ENCODE measurements at regions not wholly inside any gene's neighbourhood (a gene's known extent, or its start where the extent isn't known, plus 50 kb on each side); places are given as distances from the start of the nearest gene placed in this dataset.

DNA sequence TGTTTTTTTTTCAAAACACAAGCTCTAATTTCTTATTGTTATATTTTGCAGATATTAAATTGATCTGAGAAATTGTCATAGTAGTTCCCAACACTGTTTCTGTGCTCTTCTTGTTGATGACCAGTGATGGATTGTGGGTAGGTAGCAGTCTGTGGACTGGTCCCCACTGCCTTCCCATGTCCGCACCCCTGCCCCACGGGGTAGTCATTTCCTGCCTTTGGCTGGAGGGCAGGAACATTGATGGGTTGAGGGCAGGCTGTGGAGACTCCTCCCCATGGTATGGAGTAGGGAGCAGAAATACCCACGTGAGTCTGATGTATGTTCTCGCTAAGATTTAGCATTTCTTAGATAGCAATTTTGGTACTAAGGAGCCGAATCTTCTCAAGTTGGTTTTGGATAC is 762.0 kb downstream of the CDH8 start:
- Histone ChIP-seq H3K4me3 (no peak overlapping the region), H3K9me3 (replicated peaks) (no peaks in the 10 kb centered on the region), H3K4me1 (replicated peaks) (no peaks in the 10 kb centered on the region), H3K27ac (no peak overlapping the region), H3K27me3 (replicated peaks) (no peaks in the 10 kb centered on the region), H3K36me3 (no peaks in the 10 kb centered on the region)
- no peak for DNase-seq (ENCODE audit: low read depth in 1 of 2, low spot score in 2 of 2)

DNA sequence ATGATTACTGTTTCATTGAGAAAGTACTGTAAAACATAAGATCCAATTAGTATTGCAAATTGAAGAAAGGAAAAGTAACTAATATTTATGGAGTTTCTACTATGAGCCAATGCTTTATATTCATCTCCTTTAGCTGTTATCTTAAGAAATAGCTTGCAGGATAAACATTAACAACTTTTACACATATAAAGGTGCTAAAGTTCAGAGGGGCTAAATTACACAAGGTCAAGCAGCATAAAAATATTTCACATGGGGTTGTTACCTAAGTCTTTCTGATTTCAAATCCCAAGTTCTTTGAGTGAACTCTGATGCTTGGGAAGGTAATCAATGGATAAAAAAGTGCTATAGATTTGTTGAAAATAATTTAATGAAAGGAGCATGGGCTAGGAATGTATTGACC is 765.5 kb downstream of the CDH8 start:
- Histone ChIP-seq H3K9me3 (replicated peaks) (no peaks in the 10 kb centered on the region; the same call in 1 of the 2 replicates), H3K4me3 (no peak overlapping the region), H3K36me3 (no peaks in the 10 kb centered on the region), H3K27ac (no peak overlapping the region), H3K4me1 (replicated peaks) (no peaks in the 10 kb centered on the region), H3K27me3 (replicated peaks) (no peaks in the 10 kb centered on the region)
- no peak for DNase-seq (ENCODE audit: low read depth in 1 of 2, low spot score in 2 of 2)

DNA sequence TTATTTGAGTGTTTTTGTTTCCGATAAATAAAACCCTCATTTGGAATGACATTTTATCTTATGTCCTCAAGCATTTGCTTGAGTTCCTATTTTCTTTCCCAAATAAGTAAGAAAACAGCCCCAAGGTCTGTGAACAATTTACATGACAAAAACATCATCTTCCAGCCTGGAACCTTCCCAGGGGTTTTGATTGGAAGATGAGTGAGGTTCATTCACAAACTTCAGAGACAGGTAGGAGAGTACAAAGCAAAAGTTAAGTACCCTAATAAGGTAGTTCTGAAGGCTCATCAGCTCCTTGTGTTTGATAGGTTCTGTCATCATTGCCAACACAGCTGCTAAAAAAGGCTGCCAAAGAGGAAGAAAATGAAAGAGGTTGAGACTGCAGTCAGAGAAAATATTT is 772.8 kb downstream of the CDH8 start:
- no peak overlapping the region for H3K4me3 ChIP-seq
- no peak for DNase-seq (ENCODE audit: low read depth in 1 of 2, low spot score in 2 of 2)
- no peaks in the 10 kb centered on the region for H3K36me3 ChIP-seq
- no peaks in the 10 kb centered on the region; the same call in 1 of the 2 replicates for H3K9me3 ChIP-seq (replicated peaks)
- H3K4me1 ChIP-seq (replicated peaks): no peaks in the 10 kb centered on the region
- no peaks in the 10 kb centered on the region for H3K27me3 ChIP-seq (replicated peaks)
- H3K27ac ChIP-seq: no peak overlapping the region

DNA sequence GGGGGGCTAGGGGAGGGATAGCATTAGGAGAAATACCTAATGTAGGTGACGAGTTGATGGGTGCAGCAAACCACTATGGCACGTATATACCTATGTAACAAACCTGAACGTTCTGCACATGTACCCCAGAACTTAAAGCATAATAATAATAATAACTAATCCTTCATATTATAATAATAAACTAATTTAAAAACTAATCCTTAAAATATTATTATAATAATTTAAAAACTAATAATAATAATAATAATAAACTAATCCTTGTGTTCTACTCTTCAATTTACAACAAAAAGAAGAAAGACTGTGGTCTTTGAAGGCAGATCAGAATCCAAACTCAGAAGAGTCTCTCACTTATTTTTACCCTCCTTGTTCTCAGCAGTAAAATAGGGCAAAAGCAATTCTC is 774.9 kb downstream of the CDH8 start:
- Histone ChIP-seq H3K27ac (no peak overlapping the region), H3K9me3 (replicated peaks) (no peaks in the 10 kb centered on the region), H3K27me3 (replicated peaks) (no peaks in the 10 kb centered on the region), H3K4me1 (replicated peaks) (no peaks in the 10 kb centered on the region), H3K36me3 (no peaks in the 10 kb centered on the region), H3K4me3 (no peak overlapping the region)
- DNase-seq (ENCODE audit: low read depth in 1 of 2, low spot score in 2 of 2): no peak

DNA sequence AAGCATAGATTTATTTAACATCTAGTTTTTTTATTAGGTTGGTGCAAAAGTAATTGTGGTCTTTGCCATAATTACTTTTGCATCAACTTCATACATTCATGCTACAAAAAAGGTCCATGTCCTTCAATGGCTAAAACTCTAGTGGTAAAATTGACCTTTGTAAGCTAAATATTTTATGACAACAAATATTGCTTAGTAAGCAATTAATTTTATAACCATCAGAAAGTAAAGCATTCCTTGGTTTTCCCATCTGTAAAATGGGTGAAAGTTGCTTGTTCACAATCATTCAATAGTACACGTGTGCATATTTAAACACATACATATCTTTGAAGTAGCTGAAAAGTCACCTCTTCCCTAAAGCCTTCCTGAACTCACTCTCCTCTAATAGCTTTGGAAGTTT is 789.6 kb downstream of the CDH8 start:
- no peaks in the 10 kb centered on the region for H3K9me3 ChIP-seq (replicated peaks)
- H3K4me3 ChIP-seq: no peak overlapping the region
- no peak overlapping the region for H3K27ac ChIP-seq
- no peaks in the 10 kb centered on the region for H3K27me3 ChIP-seq (replicated peaks)
- H3K36me3 ChIP-seq: no peaks in the 10 kb centered on the region
- H3K4me1 ChIP-seq (replicated peaks): no peaks in the 10 kb centered on the region
- DNase-seq (ENCODE audit: low read depth in 1 of 2, low spot score in 2 of 2): no peak

DNA sequence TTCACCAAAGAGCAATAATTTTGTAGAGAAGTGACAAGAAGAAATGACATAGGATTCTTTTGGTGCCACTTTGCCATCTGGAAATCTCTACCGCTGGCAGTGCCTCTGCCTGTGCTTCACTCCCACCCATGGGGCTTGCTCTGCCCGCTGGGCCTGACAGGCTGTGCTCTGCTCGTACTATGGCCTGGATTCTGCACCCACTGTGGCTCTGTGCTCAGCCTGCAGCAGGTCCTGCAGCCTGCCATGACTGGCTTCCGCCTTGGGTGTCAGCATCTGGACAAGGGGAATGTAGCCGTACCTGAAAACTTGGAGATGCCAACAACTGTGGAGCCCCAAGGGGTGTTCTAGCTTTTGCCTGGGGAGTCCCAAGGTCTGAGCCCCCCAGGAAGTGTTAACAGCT is 792.3 kb downstream of the CDH8 start:
- Histone ChIP-seq H3K27ac (no peak overlapping the region), H3K4me3 (no peak overlapping the region), H3K9me3 (replicated peaks) (0 out of 2 replicates have a peak, but pooled peaks cover 2% of the 10 kb centered on the region), H3K36me3 (no peaks in the 10 kb centered on the region), H3K27me3 (replicated peaks) (no peaks in the 10 kb centered on the region), H3K4me1 (replicated peaks) (no peaks in the 10 kb centered on the region)
- DNase-seq (ENCODE audit: low read depth in 1 of 2, low spot score in 2 of 2): no peak

DNA sequence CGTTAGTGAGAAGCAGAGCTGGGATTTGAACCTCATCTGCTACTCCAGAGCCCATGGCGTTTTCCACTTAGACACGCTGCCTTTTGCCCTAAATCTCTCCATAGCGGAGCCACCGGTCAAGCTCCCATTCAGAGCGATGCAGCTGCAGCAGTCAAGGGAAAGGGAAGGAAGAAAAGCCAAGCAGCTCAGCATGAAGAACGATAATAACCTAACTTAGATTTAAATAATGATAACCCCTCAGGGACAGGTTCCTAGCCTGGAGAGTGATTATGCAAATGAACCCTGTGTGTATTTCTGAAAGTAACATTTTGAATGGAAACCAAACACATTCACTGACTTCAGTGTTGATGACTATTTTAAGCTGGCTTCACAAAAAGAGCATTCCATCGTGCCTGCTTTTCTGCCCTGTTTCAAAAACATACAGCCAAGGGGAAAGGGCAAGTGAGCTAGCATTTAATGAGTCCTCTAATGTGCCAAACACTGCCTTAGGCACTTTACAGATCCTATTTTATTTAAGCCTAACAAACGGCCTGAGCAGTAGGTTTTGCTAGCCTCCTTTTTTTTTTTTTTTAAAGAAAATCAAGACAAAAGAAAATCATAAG is 798.3 kb downstream of the CDH8 start:
- no peaks in the 10 kb centered on the region for H3K36me3 ChIP-seq
- no peak for DNase-seq (ENCODE audit: low read depth in 1 of 2, low spot score in 2 of 2)
- no peaks in the 10 kb centered on the region for H3K4me1 ChIP-seq (replicated peaks)
- H3K9me3 ChIP-seq (replicated peaks): peaks cover 2% of the 10 kb centered on the region; the same call in 1 of the 2 replicates
- no peaks in the 10 kb centered on the region for H3K27me3 ChIP-seq (replicated peaks)
- no peak overlapping the region for H3K4me3 ChIP-seq
- H3K27ac ChIP-seq: no peak overlapping the region

DNA sequence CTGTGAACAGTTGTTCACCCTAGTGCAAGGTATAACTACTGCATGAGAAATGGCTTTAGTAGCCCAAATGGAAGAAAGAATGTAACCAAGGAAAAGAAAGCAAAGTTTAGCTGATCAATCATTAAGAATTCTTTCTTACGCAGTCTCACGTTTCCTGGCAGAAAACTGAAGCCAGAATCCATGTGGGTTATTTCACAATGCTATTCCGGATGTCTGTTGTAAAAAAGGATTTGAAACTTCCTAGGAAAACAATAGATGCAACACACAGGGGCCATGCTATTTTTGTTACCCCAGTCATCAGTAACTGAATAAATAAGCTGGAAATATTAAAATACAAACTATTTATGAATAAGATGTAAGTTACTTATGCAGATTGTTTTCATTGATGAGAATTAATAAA is 802.5 kb downstream of the CDH8 start:
- Histone ChIP-seq H3K36me3 (no peaks in the 10 kb centered on the region), H3K27me3 (replicated peaks) (no peaks in the 10 kb centered on the region), H3K9me3 (replicated peaks) (no peaks in the 10 kb centered on the region; the same call in 1 of the 2 replicates), H3K27ac (no peak overlapping the region), H3K4me1 (replicated peaks) (no peaks in the 10 kb centered on the region), H3K4me3 (no peak overlapping the region)
- DNase-seq (ENCODE audit: low read depth in 1 of 2, low spot score in 2 of 2): no peak

DNA sequence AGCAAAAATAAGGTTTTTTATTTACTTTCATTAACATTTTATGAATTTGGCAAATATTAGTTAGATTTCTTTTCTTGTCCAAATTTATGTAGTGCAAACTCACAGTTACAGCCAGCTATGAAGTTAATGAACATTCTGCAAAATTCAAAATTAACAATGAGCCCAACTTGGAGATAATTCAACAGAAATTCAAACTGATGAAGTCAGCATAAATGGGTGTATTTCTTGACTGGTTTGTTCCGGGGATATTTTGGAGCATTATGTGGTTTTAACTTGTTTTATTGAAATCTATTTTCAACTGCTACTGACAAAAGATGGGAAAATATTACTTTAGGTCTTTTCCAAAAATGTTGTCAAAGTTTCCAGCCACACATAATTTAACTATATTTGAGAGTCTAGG is 807.9 kb downstream of the CDH8 start:
- Histone ChIP-seq H3K27ac (no peak overlapping the region), H3K36me3 (no peaks in the 10 kb centered on the region), H3K4me1 (replicated peaks) (no peaks in the 10 kb centered on the region), H3K9me3 (replicated peaks) (no peaks in the 10 kb centered on the region), H3K4me3 (no peak overlapping the region), H3K27me3 (replicated peaks) (no peaks in the 10 kb centered on the region)
- no peak for DNase-seq (ENCODE audit: low read depth in 1 of 2, low spot score in 2 of 2)

DNA sequence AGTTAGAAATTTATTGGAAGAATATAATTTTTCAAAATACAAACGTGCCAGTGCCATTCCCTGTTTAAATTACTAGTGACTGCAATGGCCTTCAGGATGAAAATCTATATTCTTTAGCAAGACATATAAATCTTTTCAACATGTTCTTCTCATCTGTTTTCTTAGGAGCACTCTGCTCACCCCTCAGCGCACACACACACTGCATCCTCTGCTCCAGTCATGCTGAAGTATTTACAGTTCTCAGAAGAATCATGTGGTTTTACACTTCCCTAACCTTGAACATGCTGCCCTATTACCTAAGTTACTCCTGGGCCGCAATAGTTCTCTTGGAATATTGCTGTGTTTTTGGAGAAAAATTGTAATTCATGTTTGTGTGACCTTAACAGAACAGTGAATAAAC is 820.6 kb downstream of the CDH8 start:
- no peak for DNase-seq (ENCODE audit: low read depth in 1 of 2, low spot score in 2 of 2)
- no peaks in the 10 kb centered on the region for H3K27me3 ChIP-seq (replicated peaks)
- H3K36me3 ChIP-seq: no peaks in the 10 kb centered on the region

DNA sequence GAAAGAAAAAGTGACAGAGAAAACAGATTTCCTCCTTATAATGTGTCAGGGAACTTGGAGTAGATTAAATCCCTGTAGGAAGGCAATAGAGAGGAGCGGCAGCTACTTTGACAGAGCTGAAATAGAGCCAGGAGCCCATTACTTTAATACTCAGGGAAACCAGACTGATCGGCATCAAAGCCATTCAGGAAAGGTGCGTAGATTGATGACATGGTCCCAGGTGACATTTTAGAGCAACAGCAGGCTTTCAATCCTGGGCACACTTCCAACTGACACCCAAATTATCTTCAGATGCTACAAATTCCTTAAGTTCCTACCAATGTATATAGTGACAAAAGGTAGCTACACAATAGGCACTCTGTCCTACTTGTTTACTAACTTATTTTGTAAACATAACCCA is 821.5 kb downstream of the CDH8 start:
- Histone ChIP-seq H3K4me1 (replicated peaks) (no peaks in the 10 kb centered on the region), H3K27ac (no peak overlapping the region), H3K27me3 (replicated peaks) (no peaks in the 10 kb centered on the region), H3K9me3 (replicated peaks) (no peaks in the 10 kb centered on the region), H3K4me3 (no peak overlapping the region), H3K36me3 (no peaks in the 10 kb centered on the region)
- DNase-seq (ENCODE audit: low read depth in 1 of 2, low spot score in 2 of 2): no peak

More for the DNA sequence above, 820.6 kb downstream of the CDH8 start:
- H3K4me3 ChIP-seq: no peak overlapping the region
- no peak overlapping the region for H3K27ac ChIP-seq
- H3K9me3 ChIP-seq (replicated peaks): no peaks in the 10 kb centered on the region
- no peaks in the 10 kb centered on the region for H3K4me1 ChIP-seq (replicated peaks)

DNA sequence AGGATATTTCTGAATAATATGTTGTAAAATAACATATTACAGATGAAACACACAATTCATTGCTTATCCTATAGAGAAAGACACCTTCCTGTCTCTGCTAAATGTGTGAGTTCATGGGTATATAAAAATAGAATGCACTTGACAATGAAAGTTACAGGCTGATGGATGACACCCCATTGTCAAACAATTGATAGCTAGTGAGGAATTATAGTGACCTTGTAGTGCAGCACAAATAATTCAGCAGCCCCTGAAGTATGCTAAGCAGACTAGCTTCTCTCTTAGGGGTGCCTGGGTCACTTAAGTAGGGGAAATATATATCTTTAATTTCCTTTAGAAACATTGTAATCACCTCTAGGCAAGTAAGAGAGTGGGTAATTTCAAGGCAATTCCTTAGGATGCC is 826.2 kb downstream of the CDH8 start:
- Histone ChIP-seq H3K9me3 (replicated peaks) (no peaks in the 10 kb centered on the region), H3K4me3 (no peak overlapping the region), H3K36me3 (no peaks in the 10 kb centered on the region), H3K27ac (no peak overlapping the region), H3K27me3 (replicated peaks) (no peaks in the 10 kb centered on the region), H3K4me1 (replicated peaks) (no peaks in the 10 kb centered on the region)
- no peak for DNase-seq (ENCODE audit: low read depth in 1 of 2, low spot score in 2 of 2)

DNA sequence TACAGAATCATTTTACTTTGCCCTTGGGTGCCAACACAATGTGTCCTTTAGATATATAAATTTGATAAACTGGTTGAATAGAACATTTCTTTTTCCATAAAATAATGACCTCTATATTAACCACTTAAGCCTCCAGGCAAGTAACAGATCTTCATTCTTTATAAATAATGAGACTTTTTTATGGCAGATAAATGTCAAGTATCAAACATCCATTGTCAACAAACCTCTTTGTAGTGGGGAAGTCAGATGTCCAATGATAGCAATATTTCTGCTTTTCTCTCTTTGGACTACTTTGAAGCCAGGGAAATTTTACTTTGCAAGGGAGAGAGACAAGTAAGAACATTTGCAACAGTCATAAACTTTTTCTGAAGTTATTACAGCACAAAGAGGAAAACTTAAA is 841.2 kb downstream of the CDH8 start:
- Histone ChIP-seq H3K27me3 (replicated peaks) (no peaks in the 10 kb centered on the region), H3K4me3 (no peak overlapping the region), H3K36me3 (no peaks in the 10 kb centered on the region), H3K9me3 (replicated peaks) (no peaks in the 10 kb centered on the region), H3K27ac (no peak overlapping the region), H3K4me1 (replicated peaks) (no peaks in the 10 kb centered on the region)
- no peak for DNase-seq (ENCODE audit: low read depth in 1 of 2, low spot score in 2 of 2)

DNA sequence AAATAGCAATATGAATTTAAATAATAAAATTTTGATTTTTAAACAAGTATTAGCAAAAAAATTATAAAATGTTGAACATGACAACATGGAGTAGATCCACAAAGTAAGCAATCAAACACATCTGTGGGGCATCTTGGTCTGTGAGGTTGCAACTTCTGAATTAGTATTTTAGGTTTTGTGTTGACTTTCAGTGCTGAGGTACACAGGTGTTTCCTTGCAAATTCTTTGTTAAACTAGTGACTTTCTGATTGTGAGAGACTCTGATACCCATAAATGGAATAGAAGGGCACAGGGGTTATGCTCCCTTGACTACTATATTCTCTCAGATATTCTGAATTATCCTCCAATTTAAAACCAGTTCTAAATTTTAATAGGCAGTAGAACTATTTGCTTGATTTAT is 841.7 kb downstream of the CDH8 start:
- no peak overlapping the region for H3K27ac ChIP-seq
- no peak overlapping the region for H3K4me3 ChIP-seq
- DNase-seq (ENCODE audit: low read depth in 1 of 2, low spot score in 2 of 2): no peak
- no peaks in the 10 kb centered on the region for H3K9me3 ChIP-seq (replicated peaks)
- no peaks in the 10 kb centered on the region for H3K27me3 ChIP-seq (replicated peaks)
- H3K4me1 ChIP-seq (replicated peaks): no peaks in the 10 kb centered on the region
- H3K36me3 ChIP-seq: no peaks in the 10 kb centered on the region

DNA sequence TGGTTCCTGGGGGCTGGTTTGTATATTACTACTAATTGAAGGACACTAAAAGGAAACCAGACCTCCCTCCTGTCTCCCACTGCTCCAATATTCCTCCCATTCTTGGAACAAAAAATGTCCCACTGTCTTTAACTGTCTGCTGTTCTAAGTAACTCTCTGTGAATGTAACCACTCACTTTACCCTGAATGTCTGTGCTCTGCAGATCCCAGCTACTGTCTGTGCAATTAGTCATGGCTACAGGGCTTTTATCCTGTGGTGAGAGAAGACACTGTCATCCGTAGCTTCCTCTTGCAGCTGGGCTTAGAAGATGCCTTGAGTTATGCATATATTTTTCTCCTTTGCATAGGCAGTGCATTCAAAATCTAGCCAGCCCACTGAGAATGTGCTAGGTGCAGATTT is 853.8 kb downstream of the CDH8 start:
- H3K27me3 ChIP-seq (replicated peaks): no peaks in the 10 kb centered on the region
- no peak overlapping the region for H3K4me3 ChIP-seq
- no peak for DNase-seq (ENCODE audit: low read depth in 1 of 2, low spot score in 2 of 2)
- H3K27ac ChIP-seq: no peak overlapping the region
- 0 out of 2 replicates have a peak, but pooled peaks cover 2% of the 10 kb centered on the region for H3K9me3 ChIP-seq (replicated peaks)
- no peaks in the 10 kb centered on the region for H3K36me3 ChIP-seq
- no peaks in the 10 kb centered on the region for H3K4me1 ChIP-seq (replicated peaks)

Measured in SJSA1 (cell line).